Activated naive CD8-positive, alpha-beta T cell treated with anti-CD3 and anti-CD28 coated beads, Interleukin-2, amount 50 U/mL, for 24 hours (primary cell): ENCODE measurements at regions not wholly inside any gene's neighbourhood (a gene's known extent, or its start where the extent isn't known, plus 50 kb on each side); places are given as distances from the start of the nearest gene placed in this dataset.

ENCODE experiments used
- ATAC-seq: fragments of 150-1000 bp; cut with Tn5 transposase; one replicate; pipeline ENCODE4 v1.10.0; 2021
- DNase-seq: peaks from one replicate; pipeline ENCODE4 v3.0.0; 2021
- H3K27ac Mint-ChIP-seq: one replicate; pipeline ENCODE4 v1.8.0; 2021; ENCODE audit warnings: mild to moderate bottlenecking, mixed read lengths
- H3K27me3 Mint-ChIP-seq: one replicate; pipeline ENCODE4 v1.8.0; 2021; ENCODE audit warnings: mixed read lengths
- H3K36me3 Mint-ChIP-seq: one replicate; pipeline ENCODE4 v1.8.0; 2021; ENCODE audit warnings: low read depth, mixed read lengths
- H3K4me1 Mint-ChIP-seq: one replicate; pipeline ENCODE4 v1.8.0; 2021; ENCODE audit warnings: mixed read lengths
- H3K4me3 Mint-ChIP-seq: one replicate; pipeline ENCODE4 v1.8.0; 2021; ENCODE audit warnings: mild to moderate bottlenecking, moderate library complexity, mixed read lengths
- H3K9me3 Mint-ChIP-seq: one replicate; pipeline ENCODE4 v1.8.0; 2021; ENCODE audit warnings: mixed read lengths

DNA sequence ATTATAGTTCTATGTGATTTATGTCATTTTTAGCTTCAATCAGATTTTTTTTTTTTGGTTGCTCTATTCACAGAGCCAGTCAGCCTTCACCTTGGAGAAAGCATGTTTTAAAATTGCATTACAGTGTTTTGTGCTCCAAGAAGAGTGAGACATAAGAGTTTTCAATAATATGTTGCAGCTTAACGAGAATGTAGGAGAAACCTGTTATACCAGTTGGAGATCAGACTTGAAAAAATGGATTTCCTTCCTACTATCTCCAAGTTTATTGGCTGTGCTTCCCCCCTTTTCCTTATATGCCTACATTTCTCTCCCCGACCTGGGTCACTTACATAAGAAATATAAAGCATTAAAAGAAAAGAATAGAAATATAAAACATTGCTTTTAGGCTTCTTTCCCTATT is 123.9 kb upstream of the ARGLU1 start:
- ATAC-seq (no peak), DNase-seq (no peak)
- no peak overlapping the region for H3K4me3 Mint-ChIP-seq

DNA sequence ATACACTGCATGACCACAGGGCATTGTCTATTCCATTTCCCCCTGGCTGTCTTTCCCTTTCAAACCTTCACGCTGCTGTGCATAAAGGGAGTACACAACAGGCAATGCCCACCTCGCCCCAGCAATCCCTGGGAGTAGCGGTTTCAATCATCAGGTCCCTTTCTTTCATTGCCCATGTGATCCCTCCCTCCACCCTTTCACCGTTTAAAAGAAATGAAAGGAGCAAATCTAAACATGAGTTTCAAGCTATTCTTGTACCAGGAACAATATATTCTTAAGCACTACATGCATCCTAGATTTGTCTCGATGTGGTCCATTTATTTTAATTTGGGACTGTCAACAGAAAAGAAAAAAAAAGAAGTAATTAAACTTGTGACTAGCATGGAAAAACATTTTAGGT is 123.4 kb upstream of the ARGLU1 start:
- no peaks in the 10 kb centered on the region for H3K9me3 Mint-ChIP-seq
- no peak overlapping the region for H3K27ac Mint-ChIP-seq
- no peaks in the 10 kb centered on the region for H3K36me3 Mint-ChIP-seq
- no peaks in the 10 kb centered on the region for H3K27me3 Mint-ChIP-seq
- H3K4me3 Mint-ChIP-seq = no peak overlapping the region
- ATAC-seq (no peak), DNase-seq (no peak)
- H3K4me1 Mint-ChIP-seq = no peaks in the 10 kb centered on the region

More for the DNA sequence above, 123.9 kb upstream of the ARGLU1 start:
- Mint-ChIP-seq H3K27ac (no peak overlapping the region), H3K27me3 (no peaks in the 10 kb centered on the region), H3K9me3 (no peaks in the 10 kb centered on the region), H3K4me1 (no peaks in the 10 kb centered on the region), H3K36me3 (no peaks in the 10 kb centered on the region)

GRCh38 chr13:106690779-106691178 is 122.8 kb upstream of the ARGLU1 start:
- Mint-ChIP-seq H3K4me3 (no peak overlapping the region), H3K27me3 (no peaks in the 10 kb centered on the region)
- ATAC-seq = no peak

GRCh38 chr13:106689906-106690305 is 122.0 kb upstream of the ARGLU1 start:
- Mint-ChIP-seq H3K9me3 (no peaks in the 10 kb centered on the region), H3K36me3 (no peaks in the 10 kb centered on the region), H3K27ac (no peak overlapping the region), H3K4me3 (no peak overlapping the region), H3K4me1 (no peaks in the 10 kb centered on the region), H3K27me3 (no peaks in the 10 kb centered on the region)
- ATAC-seq = no peak
- DNase-seq = no peak

More at GRCh38 chr13:106690779-106691178, 122.8 kb upstream of the ARGLU1 start:
- no peaks in the 10 kb centered on the region for H3K36me3 Mint-ChIP-seq
- no peak for DNase-seq
- H3K9me3 Mint-ChIP-seq = no peaks in the 10 kb centered on the region
- H3K4me1 Mint-ChIP-seq = no peaks in the 10 kb centered on the region
- H3K27ac Mint-ChIP-seq = no peak overlapping the region

GRCh38 chr13:106688940-106689339 is 121.0 kb upstream of the ARGLU1 start:
- Mint-ChIP-seq H3K4me3 (no peak overlapping the region), H3K4me1 (no peaks in the 10 kb centered on the region), H3K9me3 (no peaks in the 10 kb centered on the region), H3K27me3 (no peaks in the 10 kb centered on the region), H3K27ac (no peak overlapping the region), H3K36me3 (no peaks in the 10 kb centered on the region)
- DNase-seq = no peak
- no peak for ATAC-seq

- no peaks in the 10 kb centered on the region for H3K27me3 Mint-ChIP-seq
- no peaks in the 10 kb centered on the region for H3K4me1 Mint-ChIP-seq
- no peaks in the 10 kb centered on the region for H3K9me3 Mint-ChIP-seq
- no peak for ATAC-seq
- DNase-seq = no peak
- no peaks in the 10 kb centered on the region for H3K36me3 Mint-ChIP-seq
- H3K27ac Mint-ChIP-seq = no peak overlapping the region
- H3K4me3 Mint-ChIP-seq = no peak overlapping the region
Observed at GRCh38 chr13:106686163-106686562, 118.2 kb upstream of the ARGLU1 start.

DNA sequence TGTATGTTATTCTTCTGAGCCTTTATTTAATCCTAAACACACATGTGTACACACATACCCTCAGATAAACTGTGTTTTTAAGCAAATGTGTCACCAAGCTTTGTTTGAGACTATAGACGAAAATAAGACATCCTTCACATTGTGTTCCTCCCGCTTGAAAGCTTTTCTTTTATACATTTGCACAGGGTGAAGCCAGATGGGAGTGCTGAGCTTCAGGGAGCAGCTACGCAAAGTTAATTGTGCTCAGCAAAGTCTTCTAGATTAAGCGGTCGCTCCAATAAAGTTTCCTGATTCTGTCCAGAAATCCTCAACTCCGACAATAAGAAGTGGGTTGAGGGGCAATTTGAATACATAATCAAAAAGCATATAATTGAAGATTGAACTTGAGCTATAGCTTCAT is 117.2 kb upstream of the ARGLU1 start:
- no peaks in the 10 kb centered on the region for H3K9me3 Mint-ChIP-seq
- H3K27me3 Mint-ChIP-seq = no peaks in the 10 kb centered on the region
- H3K36me3 Mint-ChIP-seq = no peaks in the 10 kb centered on the region
- ATAC-seq (no peak), DNase-seq (no peak)
- H3K4me3 Mint-ChIP-seq = no peak overlapping the region
- no peak overlapping the region for H3K27ac Mint-ChIP-seq
- no peaks in the 10 kb centered on the region for H3K4me1 Mint-ChIP-seq

DNA sequence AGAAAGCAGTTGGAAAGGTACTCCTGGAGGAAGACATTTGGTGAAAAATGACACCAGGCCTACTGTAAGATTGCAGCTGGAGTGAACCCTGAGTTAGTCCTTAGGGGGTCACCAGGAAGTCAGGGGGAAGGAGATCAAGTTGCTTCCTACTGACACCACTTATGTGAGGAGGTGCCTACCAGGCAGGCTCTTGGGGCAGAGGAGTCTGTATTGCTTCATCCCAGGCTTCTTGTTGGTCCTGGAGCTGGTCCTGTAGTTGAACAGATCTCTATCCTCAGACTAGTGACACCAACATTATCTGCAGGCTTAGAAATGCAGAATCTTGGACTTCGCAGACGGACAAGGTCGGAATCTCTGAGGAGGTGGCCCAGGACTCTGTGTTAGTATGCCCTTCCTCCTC is 116.0 kb upstream of the ARGLU1 start:
- H3K4me3 Mint-ChIP-seq = no peak overlapping the region
- H3K27me3 Mint-ChIP-seq = no peaks in the 10 kb centered on the region
- H3K36me3 Mint-ChIP-seq = no peaks in the 10 kb centered on the region
- no peak overlapping the region for H3K27ac Mint-ChIP-seq
- H3K9me3 Mint-ChIP-seq = no peaks in the 10 kb centered on the region
- no peaks in the 10 kb centered on the region for H3K4me1 Mint-ChIP-seq
- ATAC-seq (no peak), DNase-seq (no peak)

DNA sequence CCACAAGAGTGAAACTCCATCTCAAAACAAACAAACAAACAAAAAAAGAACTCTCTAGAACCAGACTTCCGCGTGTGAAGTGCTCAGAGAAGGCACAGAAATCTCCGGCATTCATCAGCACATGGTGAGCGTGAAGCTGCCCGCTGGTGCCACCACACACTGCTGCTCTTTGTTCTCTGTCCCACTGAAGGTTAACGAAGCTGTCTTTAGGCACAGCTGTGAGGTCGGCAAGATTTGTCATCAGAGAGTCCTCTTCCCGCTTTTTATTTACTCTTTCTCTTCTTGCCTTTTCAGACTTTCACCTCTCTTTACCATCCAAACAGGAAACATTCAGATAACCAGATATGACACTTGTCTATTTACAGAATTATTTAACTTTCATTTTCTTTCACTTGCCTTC is 115.2 kb upstream of the ARGLU1 start:
- Mint-ChIP-seq H3K27me3 (no peaks in the 10 kb centered on the region), H3K27ac (no peak overlapping the region), H3K4me3 (no peak overlapping the region), H3K9me3 (no peaks in the 10 kb centered on the region), H3K36me3 (no peaks in the 10 kb centered on the region), H3K4me1 (no peaks in the 10 kb centered on the region)
- ATAC-seq (no peak), DNase-seq (no peak)

DNA sequence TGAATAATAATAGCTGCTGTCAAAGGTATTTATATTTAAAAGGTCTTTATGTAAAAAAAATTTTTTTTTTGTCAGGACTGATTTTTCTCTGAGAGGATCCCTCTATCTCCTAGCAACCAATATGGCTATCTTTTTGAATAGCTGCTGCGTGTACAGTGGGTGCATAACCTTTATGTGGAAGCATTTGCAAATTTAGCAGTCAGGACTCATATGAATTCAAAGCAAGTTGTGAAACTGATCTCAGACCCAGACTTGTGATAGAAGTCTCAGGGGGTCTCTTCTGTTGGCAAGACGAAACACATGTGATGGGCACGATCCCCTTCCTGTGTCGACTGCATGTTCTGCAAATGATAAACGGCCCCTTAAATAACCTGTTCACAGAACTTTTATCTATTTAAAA is 114.1 kb upstream of the ARGLU1 start:
- no peaks in the 10 kb centered on the region for H3K36me3 Mint-ChIP-seq
- ATAC-seq = no peak
- no peak for DNase-seq
- H3K4me3 Mint-ChIP-seq = no peak overlapping the region
- H3K27me3 Mint-ChIP-seq = peaks cover 2% of the 10 kb centered on the region
- H3K4me1 Mint-ChIP-seq = no peaks in the 10 kb centered on the region
- no peaks in the 10 kb centered on the region for H3K9me3 Mint-ChIP-seq
- no peak overlapping the region for H3K27ac Mint-ChIP-seq

DNA sequence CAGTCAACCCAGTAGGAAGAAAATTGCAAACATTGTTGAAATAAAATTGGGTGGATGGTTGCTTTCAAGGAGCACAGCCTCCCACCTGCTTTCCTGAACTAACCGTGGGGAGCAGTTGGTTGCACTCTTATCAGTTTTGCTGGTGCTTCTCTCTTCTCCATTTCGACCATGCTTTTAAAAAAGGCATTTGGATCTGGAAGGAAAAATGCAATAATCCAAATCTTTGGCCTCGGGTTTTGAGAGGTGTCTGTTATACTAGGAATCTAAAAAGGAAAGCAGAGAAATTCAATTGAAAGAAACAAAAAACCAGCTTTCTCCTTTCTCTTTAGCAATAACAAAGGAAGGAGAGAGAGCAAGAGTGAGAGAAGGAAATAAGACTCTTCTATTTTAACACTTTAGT is 113.6 kb upstream of the ARGLU1 start:
- ATAC-seq = no peak
- peaks cover 2% of the 10 kb centered on the region for H3K27me3 Mint-ChIP-seq

DNA sequence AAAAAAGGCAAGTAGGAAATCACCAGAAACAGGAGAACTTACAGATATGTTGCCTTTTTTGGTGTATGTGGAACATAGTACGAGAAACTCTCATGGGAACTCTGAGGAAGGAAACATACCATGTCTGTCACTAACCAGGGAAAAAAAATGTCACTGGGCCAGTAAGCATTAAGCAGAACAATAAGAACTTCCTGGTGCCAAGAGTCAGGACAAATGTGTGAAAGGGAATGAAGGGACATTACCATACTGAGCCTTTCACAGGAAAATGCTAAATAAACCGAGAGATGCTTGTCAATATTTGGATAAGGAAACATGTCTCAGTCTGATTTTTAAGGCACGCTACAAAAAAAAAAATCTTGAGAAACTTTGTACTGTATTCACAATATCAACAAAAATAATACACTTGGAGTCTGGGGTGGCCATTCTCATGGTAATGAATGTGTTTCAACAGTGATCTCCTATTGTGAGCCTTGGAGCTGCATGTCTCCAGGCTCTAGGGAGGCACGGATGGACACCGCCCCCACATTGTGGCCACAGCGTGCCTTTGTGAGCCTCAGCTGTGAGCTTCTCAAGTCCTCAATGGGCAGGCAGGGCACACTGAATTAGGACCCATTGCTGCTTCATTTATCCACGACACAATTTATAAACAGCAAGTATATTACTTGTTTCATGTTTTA is 113.0 kb upstream of the ARGLU1 start:
- ATAC-seq (no peak), DNase-seq (no peak)
- peaks cover 2% of the 10 kb centered on the region for H3K27me3 Mint-ChIP-seq
- H3K9me3 Mint-ChIP-seq = no peaks in the 10 kb centered on the region
- H3K36me3 Mint-ChIP-seq = no peaks in the 10 kb centered on the region
- no peaks in the 10 kb centered on the region for H3K4me1 Mint-ChIP-seq
- no peak overlapping the region for H3K4me3 Mint-ChIP-seq
- no peak overlapping the region for H3K27ac Mint-ChIP-seq

More for the DNA sequence above, 113.6 kb upstream of the ARGLU1 start:
- Mint-ChIP-seq H3K36me3 (no peaks in the 10 kb centered on the region), H3K4me3 (no peak overlapping the region), H3K27ac (no peak overlapping the region), H3K9me3 (no peaks in the 10 kb centered on the region), H3K4me1 (no peaks in the 10 kb centered on the region)
- no peak for DNase-seq

DNA sequence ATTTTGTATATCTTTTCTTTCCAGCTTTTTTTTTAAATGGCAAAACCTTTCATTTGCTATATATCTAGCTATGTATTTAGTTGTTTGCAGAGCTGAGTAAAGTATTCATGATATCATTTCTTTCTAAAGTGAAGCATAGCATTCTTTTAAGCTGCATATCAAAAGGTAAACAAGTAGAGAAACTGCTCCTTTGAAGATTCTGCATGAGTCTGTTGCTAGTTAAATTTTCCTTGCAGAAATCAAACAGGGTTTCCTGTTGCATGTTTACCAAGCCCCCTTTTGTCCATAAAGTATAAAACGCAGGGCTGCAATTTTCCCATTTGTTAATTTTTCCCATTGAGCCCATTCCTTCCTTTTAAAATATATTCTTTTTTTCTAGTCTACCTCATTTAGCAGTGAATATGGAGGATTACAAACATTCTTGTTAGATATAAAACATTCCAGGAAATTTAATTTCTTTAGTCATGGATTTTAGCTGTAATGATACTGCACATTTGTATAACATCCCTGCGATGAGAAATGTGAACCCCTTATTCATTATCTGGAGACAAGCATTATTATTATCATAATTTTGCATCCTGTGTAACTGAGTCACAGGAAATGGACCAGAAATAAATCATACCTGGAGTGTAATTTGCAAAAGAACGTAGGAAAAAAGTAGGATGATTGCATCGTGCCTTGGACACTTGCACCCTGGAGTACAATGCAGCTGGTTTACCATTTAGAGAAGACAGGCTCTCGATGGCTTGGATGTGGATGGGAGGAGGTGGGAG is 110.9 kb upstream of the ARGLU1 start:
- Mint-ChIP-seq H3K27me3 (peaks cover 2% of the 10 kb centered on the region), H3K4me1 (no peaks in the 10 kb centered on the region), H3K9me3 (no peaks in the 10 kb centered on the region), H3K4me3 (no peak overlapping the region), H3K27ac (no peak overlapping the region), H3K36me3 (no peaks in the 10 kb centered on the region)
- DNase-seq (no peak), ATAC-seq (no peak)

DNA sequence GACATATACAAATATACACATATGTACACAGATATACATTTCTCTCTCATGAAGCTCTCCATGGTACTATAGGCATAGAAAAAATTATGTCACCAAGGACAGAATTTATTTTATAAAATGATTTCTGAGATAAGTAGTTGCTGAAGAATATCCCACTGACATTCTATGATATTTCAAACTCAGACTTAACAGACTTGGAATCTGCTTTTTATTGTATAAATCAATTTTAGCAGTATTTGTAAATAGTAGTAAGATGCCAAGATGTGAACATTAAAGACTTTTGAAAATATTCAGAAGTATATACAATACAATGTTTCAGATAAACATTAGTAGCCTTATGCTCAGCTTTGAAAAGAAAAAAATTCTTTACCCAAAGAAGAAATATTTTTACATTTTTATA is 107.4 kb upstream of the ARGLU1 start:
- H3K27me3 Mint-ChIP-seq = peaks cover 3% of the 10 kb centered on the region
- ATAC-seq = no peak
- no peak overlapping the region for H3K4me3 Mint-ChIP-seq
- no peaks in the 10 kb centered on the region for H3K4me1 Mint-ChIP-seq
- H3K9me3 Mint-ChIP-seq = no peaks in the 10 kb centered on the region
- no peak for DNase-seq
- H3K36me3 Mint-ChIP-seq = no peaks in the 10 kb centered on the region
- H3K27ac Mint-ChIP-seq = no peak overlapping the region

GRCh38 chr13:106660746-106661625 is 93.0 kb upstream of the ARGLU1 start:
- no peaks in the 10 kb centered on the region for H3K9me3 Mint-ChIP-seq
- no peak for DNase-seq
- peaks cover 2% of the 10 kb centered on the region for H3K27me3 Mint-ChIP-seq

More at GRCh38 chr13:106660746-106661625, 93.0 kb upstream of the ARGLU1 start:
- H3K27ac Mint-ChIP-seq = no peak overlapping the region
- no peaks in the 10 kb centered on the region for H3K4me1 Mint-ChIP-seq
- no peak for ATAC-seq
- no peaks in the 10 kb centered on the region for H3K36me3 Mint-ChIP-seq
- H3K4me3 Mint-ChIP-seq = no peak overlapping the region
